DOHH2 (cell line): ENCODE measurements at regions not wholly inside any gene's neighbourhood (a gene's known extent, or its start where the extent isn't known, plus 50 kb on each side); places are given as distances from the start of the nearest gene placed in this dataset.

Source experiments
- H3F3A ChIP-seq: fragments of 200-600 bp; sonication (generic), shearing (Covaris generic); 2 replicates; pipeline ENCODE4 v1.6.0; 2016; ENCODE audit warnings: antibody characterized with exemption, mild to moderate bottlenecking; ENCODE audit not compliant: control insufficient read depth, insufficient read depth
- H3K27ac ChIP-seq: fragments of 200-600 bp; sonication (generic); 2 replicates; pipeline ENCODE4 v1.5.1; 2014; ENCODE audit warnings: low read depth, mild to moderate bottlenecking, low read length, moderate library complexity
- H3K27me3 ChIP-seq: fragments of 200-600 bp; sonication (generic); 2 replicates; pipeline ENCODE4 v1.6.1; 2014; ENCODE audit warnings: mild to moderate bottlenecking, low read length, mixed read lengths; ENCODE audit not compliant: control insufficient read depth
- H3K36me3 ChIP-seq: fragments of 200-600 bp; sonication (generic); 2 replicates; pipeline ENCODE4 v1.6.1; 2014; ENCODE audit warnings: mild to moderate bottlenecking, low read length, moderate library complexity, mixed read lengths; ENCODE audit not compliant: control insufficient read depth
- H3K4me1 ChIP-seq: fragments of 200-600 bp; sonication (generic); 2 replicates; pipeline ENCODE4 v1.6.1; 2014; ENCODE audit warnings: mild to moderate bottlenecking, low read length, mixed read lengths; ENCODE audit not compliant: control insufficient read depth
- H3K4me2 ChIP-seq: fragments of 200-600 bp; sonication (generic); 2 replicates; pipeline ENCODE4 v1.6.0; 2014; ENCODE audit warnings: mild to moderate bottlenecking, low read length, moderate library complexity
- H3K4me3 ChIP-seq: fragments of 200-600 bp; sonication (generic); 2 replicates; pipeline ENCODE4 v1.5.1; 2014; ENCODE audit warnings: mild to moderate bottlenecking, low read length, mixed read lengths
- H3K79me2 ChIP-seq: fragments of 200-600 bp; sonication (generic); 2 replicates; pipeline ENCODE4 v1.6.1; 2014; ENCODE audit warnings: mild to moderate bottlenecking, low read length, mixed read lengths; ENCODE audit not compliant: control insufficient read depth
- H3K9me2 ChIP-seq: fragments of 200-600 bp; sonication (generic); replicated peaks from 2 replicates; pipeline ENCODE4 v1.6.1; 2014; ENCODE audit warnings: mild to moderate bottlenecking, low read length, mixed read lengths; ENCODE audit not compliant: control insufficient read depth
- H3K9me3 ChIP-seq: fragments of 200-600 bp; sonication (generic); 2 replicates; pipeline ENCODE4 v1.6.1; 2014; ENCODE audit warnings: antibody characterized with exemption, low read length, mixed read lengths; ENCODE audit not compliant: control insufficient read depth, insufficient read depth
- H4K20me1 ChIP-seq: fragments of 200-600 bp; sonication (generic); 2 replicates; pipeline ENCODE4 v1.6.0; 2014; ENCODE audit warnings: low read depth, mild to moderate bottlenecking, antibody characterized with exemption, low read length, moderate library complexity; ENCODE audit not compliant: control insufficient read depth, insufficient read depth
- EZH2phosphoT487 ChIP-seq: fragments of 200-600 bp; sonication (generic); IDR thresholded peaks from 2 replicates; pipeline ENCODE4 v1.6.1; 2017; ENCODE audit warnings: borderline replicate concordance, mild to moderate bottlenecking, antibody characterized with exemption, low read length, moderate library complexity, mixed read lengths
- TF ChIP-seq, protein P1 (sequence below): fragments of 200-600 bp; sonication (generic); IDR thresholded peaks from one replicate; pipeline ENCODE4 v1.5.1; 2014; ENCODE audit warnings: antibody characterized with exemption, mild to moderate bottlenecking, low read depth, low read length; ENCODE audit not compliant: poor library complexity, severe bottlenecking

DNA sequence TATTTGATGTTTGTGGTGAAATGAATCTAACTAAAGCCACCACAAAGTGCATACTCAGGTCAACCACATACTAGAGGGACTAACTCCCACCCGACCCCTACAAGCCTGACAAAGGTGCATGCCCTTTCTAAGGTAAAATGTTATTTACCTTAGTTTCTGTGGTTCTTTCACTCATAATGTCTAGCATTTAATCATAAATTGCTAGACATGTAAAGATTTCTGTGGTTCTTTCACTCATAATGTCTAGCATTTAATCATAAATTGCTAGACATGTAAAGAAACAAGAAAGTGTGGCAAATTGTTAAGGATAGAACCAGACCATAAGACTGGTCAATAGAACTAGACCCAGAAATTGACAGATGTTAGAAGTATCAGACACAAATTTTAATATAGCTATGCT, 193.0 kb upstream of the PBX1 start:
- Histone ChIP-seq H3K9me3 (no peaks in the 10 kb centered on the region), H3F3A (no peaks in the 10 kb centered on the region), H3K79me2 (no peaks in the 10 kb centered on the region), H3K4me2 (no peak overlapping the region), H4K20me1 (no peaks in the 10 kb centered on the region), H3K4me3 (no peak overlapping the region), H3K4me1 (no peaks in the 10 kb centered on the region), H3K27ac (no peak overlapping the region), H3K27me3 (no peaks in the 10 kb centered on the region), H3K36me3 (no peaks in the 10 kb centered on the region), H3K9me2 (no peaks in the 10 kb centered on the region)
- TF ChIP-seq EZH2phosphoT487, result no peak
- TF ChIP-seq, protein P1, sequence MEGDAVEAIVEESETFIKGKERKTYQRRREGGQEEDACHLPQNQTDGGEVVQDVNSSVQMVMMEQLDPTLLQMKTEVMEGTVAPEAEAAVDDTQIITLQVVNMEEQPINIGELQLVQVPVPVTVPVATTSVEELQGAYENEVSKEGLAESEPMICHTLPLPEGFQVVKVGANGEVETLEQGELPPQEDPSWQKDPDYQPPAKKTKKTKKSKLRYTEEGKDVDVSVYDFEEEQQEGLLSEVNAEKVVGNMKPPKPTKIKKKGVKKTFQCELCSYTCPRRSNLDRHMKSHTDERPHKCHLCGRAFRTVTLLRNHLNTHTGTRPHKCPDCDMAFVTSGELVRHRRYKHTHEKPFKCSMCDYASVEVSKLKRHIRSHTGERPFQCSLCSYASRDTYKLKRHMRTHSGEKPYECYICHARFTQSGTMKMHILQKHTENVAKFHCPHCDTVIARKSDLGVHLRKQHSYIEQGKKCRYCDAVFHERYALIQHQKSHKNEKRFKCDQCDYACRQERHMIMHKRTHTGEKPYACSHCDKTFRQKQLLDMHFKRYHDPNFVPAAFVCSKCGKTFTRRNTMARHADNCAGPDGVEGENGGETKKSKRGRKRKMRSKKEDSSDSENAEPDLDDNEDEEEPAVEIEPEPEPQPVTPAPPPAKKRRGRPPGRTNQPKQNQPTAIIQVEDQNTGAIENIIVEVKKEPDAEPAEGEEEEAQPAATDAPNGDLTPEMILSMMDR, result no peak

DNA sequence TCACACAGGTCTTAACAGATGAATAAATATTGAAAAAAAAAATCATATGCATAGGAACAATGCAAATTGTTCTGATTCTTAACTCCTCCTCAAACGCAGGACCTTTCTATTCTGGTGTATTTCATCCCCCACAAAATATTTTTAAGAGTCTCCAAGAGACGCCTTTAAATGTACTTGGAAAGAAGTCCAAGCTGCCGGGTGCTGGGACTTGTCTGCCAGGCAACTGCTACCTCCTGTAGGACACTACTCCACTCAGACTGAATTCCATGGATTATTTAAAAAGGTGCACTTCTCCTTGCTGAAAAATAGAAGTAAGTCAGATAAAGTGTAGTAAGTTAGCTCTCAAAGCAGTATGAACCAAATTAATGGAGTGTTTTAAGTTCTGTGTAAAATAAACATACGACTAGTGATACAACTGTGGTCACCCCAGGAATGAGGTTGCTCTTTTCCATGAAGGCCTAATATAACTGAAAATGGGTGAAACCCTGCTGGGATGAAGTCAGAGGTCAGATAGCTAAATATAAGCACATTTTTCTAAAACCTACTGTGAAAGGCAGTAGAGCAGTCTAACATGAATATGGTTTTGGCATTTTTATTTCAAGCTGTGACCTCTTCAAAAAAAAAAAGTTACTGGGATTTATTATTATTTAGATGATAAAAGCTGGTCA, 189.2 kb upstream of the PBX1 start:
- TF ChIP-seq, protein P1, result no peak
- TF ChIP-seq EZH2phosphoT487, result no peak
- Histone ChIP-seq H3K27ac (no peak overlapping the region), H3K4me1 (no peaks in the 10 kb centered on the region), H3K4me3 (no peak overlapping the region), H3K79me2 (no peaks in the 10 kb centered on the region), H3F3A (no peaks in the 10 kb centered on the region), H3K36me3 (no peaks in the 10 kb centered on the region), H3K9me2 (no peaks in the 10 kb centered on the region), H3K9me3 (no peaks in the 10 kb centered on the region), H4K20me1 (no peaks in the 10 kb centered on the region), H3K27me3 (no peaks in the 10 kb centered on the region), H3K4me2 (no peak overlapping the region)

DNA sequence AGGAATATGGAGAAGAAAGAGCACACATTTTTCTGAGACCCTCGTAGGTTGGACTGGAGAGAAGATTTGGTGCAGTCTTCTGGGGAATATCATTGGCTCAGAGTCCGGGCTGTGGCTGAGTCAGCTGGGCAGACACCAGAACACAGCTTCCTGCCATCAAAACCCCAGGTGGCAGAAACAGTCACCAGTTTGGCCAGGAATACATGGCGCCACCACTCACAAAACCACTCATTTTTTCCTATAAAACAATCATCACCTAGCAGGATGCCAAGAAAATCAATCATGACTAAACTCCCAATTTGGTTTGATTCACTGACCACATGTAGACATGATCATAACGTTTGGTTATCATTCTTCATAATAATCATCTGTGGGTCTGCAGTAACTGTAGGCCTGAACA, 178.1 kb upstream of the PBX1 start:
- Histone ChIP-seq H3K36me3 (no peaks in the 10 kb centered on the region), H3K9me2 (no peaks in the 10 kb centered on the region), H3K9me3 (no peaks in the 10 kb centered on the region), H4K20me1 (no peaks in the 10 kb centered on the region), H3K4me3 (no peak overlapping the region), H3K27ac (no peak overlapping the region), H3K27me3 (no peaks in the 10 kb centered on the region), H3F3A (no peaks in the 10 kb centered on the region), H3K4me2 (no peak overlapping the region), H3K4me1 (no peaks in the 10 kb centered on the region), H3K79me2 (no peaks in the 10 kb centered on the region)
- no peak for TF ChIP-seq EZH2phosphoT487
- TF ChIP-seq, protein P1, result no peak
